CD4-positive, alpha-beta T cell treated with Interleukin-2 at 100 ng/mL for 4 hours (primary cell): ENCODE measurements at regions not wholly inside any gene's neighbourhood (a gene's known extent, or its start where the extent isn't known, plus 50 kb on each side); places are given as distances from the start of the nearest gene placed in this dataset.
"Not testable (repeated sequence)": the region's sequence is repeated elsewhere in the genome, so short reads cannot be mapped to it uniquely, and the experiment has no call there.

ENCODE experiments used
- DNase-seq: peaks from one replicate; pipeline ENCODE4 v3.0.0-alpha.2; 2020; ENCODE audit warnings: low spot score

GRCh38 chr5:119895066-119895465 lies 265.7 kb downstream of the FAM170A start:
- no peak for DNase-seq

GRCh38 chr5:119896826-119897536 lies 267.6 kb downstream of the FAM170A start:
- DNase-seq = no peak

GRCh38 chr5:119897537-119898370 lies 268.4 kb downstream of the FAM170A start:
- no peak for DNase-seq

- DNase-seq = no peak
Observed at GRCh38 chr5:119899981-119900380, 270.6 kb downstream of the FAM170A start.

GRCh38 chr5:119902593-119902992 lies 273.2 kb downstream of the FAM170A start:
- no peak for DNase-seq

GRCh38 chr5:119913425-119913824 lies 284.1 kb downstream of the FAM170A start:
- no peak for DNase-seq

GRCh38 chr5:119919279-119919678 lies 289.9 kb downstream of the FAM170A start:
- no peak for DNase-seq

GRCh38 chr5:119926301-119926700 lies 296.9 kb downstream of the FAM170A start:
- no peak for DNase-seq

GRCh38 chr5:119928974-119929373 lies 299.6 kb downstream of the FAM170A start:
- DNase-seq = no peak

- no peak for DNase-seq
Observed at GRCh38 chr5:119930490-119930889, 301.1 kb downstream of the FAM170A start.

GRCh38 chr5:119943148-119943547 lies 313.8 kb downstream of the FAM170A start:
- no peak for DNase-seq

- DNase-seq = no peak
Observed at GRCh38 chr5:119945691-119946090, 316.3 kb downstream of the FAM170A start.

- DNase-seq = no peak
Observed at GRCh38 chr5:119948162-119948561, 318.8 kb downstream of the FAM170A start.

- DNase-seq = no peak
Observed at GRCh38 chr5:119949426-119949999, 320.2 kb downstream of the FAM170A start.

- DNase-seq = no peak
Observed at GRCh38 chr5:119951330-119951934, 322.1 kb downstream of the FAM170A start.

- DNase-seq = no peak
Observed at GRCh38 chr5:119953474-119953873, 324.1 kb downstream of the FAM170A start.

- DNase-seq = no peak
Observed at GRCh38 chr5:119954106-119954505, 324.7 kb downstream of the FAM170A start.

GRCh38 chr5:119961993-119962392 lies 332.6 kb downstream of the FAM170A start:
- no peak for DNase-seq

- no peak for DNase-seq
Observed at GRCh38 chr5:119966028-119966427, 336.7 kb downstream of the FAM170A start.

- no peak for DNase-seq
Observed at GRCh38 chr5:119968690-119969089, 339.3 kb downstream of the FAM170A start.

GRCh38 chr5:119987077-119987476 lies 357.7 kb downstream of the FAM170A start:
- not testable (repeated sequence) for DNase-seq

- DNase-seq = no peak
Observed at GRCh38 chr5:119991625-119992024, 362.3 kb downstream of the FAM170A start.

- DNase-seq = no peak
Observed at GRCh38 chr5:119996128-119996527, 366.8 kb downstream of the FAM170A start.
